ENCODE measurements at regions not wholly inside any gene's neighbourhood (a gene's known extent, or its start where the extent isn't known, plus 50 kb on each side); places are given as distances from the start of the nearest gene placed in this dataset.
A peak's percentile ranks its signal among the peaks of the same experiment; 100 is the strongest.

DNA sequence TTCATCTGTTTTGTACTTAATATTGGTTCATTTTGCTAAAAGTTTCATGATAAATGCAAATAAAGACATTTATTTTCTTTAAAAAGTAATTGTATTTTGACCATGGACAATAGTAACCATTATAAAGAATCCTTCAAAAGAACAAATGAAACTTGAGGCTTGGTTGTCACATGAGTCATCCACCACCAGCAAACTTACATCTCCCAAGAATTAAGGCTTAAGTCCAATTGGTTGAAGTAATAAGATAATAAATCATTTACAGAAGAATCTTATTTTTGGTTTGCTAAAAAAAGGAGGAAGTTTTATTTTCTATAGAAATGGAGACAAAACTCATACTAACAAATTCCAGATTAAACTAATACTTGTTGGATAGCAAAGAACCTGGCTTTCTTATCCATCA, 84.8 kb upstream of the KITLG start:
- H3K4me3 ChIP-seq (ENCODE audit: low read depth in 2 of 2, low read length in 1 of 2) = no peak overlapping the region
- no peak overlapping the region for H3K9ac ChIP-seq
- no peaks in the 10 kb centered on the region for H3K36me3 ChIP-seq (replicated peaks in 1 of 2; ENCODE audit: control insufficient read depth in 1 of 2, insufficient read depth in 2 of 2, low read length in 1 of 2)
- H2AFZ ChIP-seq (ENCODE audit: low read depth) = peak overlapping the region; percentile 33; the same call in 1 of the 2 replicates
- peaks cover 0 to 15% of the 10 kb centered on the region in 2 experiments; a peak in 1 of 4 replicates for H3K4me1 ChIP-seq (ENCODE audit: control insufficient read depth in 1 of 2, insufficient read depth in 2 of 2, low read depth in 1 of 2, low read length in 1 of 2)
- no peaks in the 10 kb centered on the region for H3K27me3 ChIP-seq (ENCODE audit: insufficient read depth)
- no peaks in the 10 kb centered on the region for H3K9me2 ChIP-seq
- ChIA-PET POLR2A (no interaction called here), CTCF (no interaction called here)
- H3F3A ChIP-seq (replicated peaks; ENCODE audit: insufficient read depth) = peaks cover 9% of the 10 kb centered on the region
- no peak overlapping the region for H3K4me2 ChIP-seq
- no peak for TF ChIP-seq ELF1 (IDR thresholded peaks at IDR 0.05)
- no peak for TF ChIP-seq CTCF (IDR thresholded peaks at IDR 0.05)
- no peak for TF ChIP-seq SIN3A (IDR thresholded peaks at IDR 0.05; ENCODE audit: borderline replicate concordance, low read depth, low read length)
- no peak for TF ChIP-seq GATA2 (CRISPR knock-in tag; IDR thresholded peaks at IDR 0.05)
- peak; percentile 7; the same call in 1 of the 2 replicates for TF ChIP-seq FOSL2 (IDR thresholded peaks at IDR 0.05; ENCODE audit: borderline replicate concordance, low read depth)
- TF ChIP-seq FOXJ3 (CRISPR knock-in tag; IDR thresholded peaks at IDR 0.05) = no peak
- TF ChIP-seq EP300 (IDR thresholded peaks at IDR 0.05; ENCODE audit: borderline replicate concordance in 1 of 2, low read depth in 1 of 2, low read length in 1 of 2) = no peak
- TF ChIP-seq, protein P1, sequence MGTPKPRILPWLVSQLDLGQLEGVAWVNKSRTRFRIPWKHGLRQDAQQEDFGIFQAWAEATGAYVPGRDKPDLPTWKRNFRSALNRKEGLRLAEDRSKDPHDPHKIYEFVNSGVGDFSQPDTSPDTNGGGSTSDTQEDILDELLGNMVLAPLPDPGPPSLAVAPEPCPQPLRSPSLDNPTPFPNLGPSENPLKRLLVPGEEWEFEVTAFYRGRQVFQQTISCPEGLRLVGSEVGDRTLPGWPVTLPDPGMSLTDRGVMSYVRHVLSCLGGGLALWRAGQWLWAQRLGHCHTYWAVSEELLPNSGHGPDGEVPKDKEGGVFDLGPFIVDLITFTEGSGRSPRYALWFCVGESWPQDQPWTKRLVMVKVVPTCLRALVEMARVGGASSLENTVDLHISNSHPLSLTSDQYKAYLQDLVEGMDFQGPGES (IDR thresholded peaks at IDR 0.05; ENCODE audit: low read depth, low read length) = no peak
- no peak for DNase-seq
- no peaks in the 10 kb centered on the region for H3K9me3 ChIP-seq
- no peaks in the 10 kb centered on the region for H3K79me2 ChIP-seq (ENCODE audit: insufficient read depth)
- no peaks in the 10 kb centered on the region for H4K20me1 ChIP-seq (ENCODE audit: insufficient read depth)
- no peak overlapping the region for H3K27ac ChIP-seq (ENCODE audit: low read depth in 2 of 2, low read length in 1 of 2)

GRCh38 chr12:88662961-88663360, 82.7 kb upstream of the KITLG start:
- DNase-seq = no peak
- Histone ChIP-seq H3K36me3 (replicated peaks in 1 of 2; ENCODE audit: control insufficient read depth in 1 of 2, insufficient read depth in 2 of 2, low read length in 1 of 2) (no peaks in the 10 kb centered on the region), H3K79me2 (ENCODE audit: insufficient read depth) (no peaks in the 10 kb centered on the region), H3F3A (replicated peaks; ENCODE audit: insufficient read depth) (peaks cover 9% of the 10 kb centered on the region), H3K4me3 (ENCODE audit: low read depth in 2 of 2, low read length in 1 of 2) (no peak overlapping the region), H3K9me3 (no peaks in the 10 kb centered on the region), H3K27ac (ENCODE audit: low read depth in 2 of 2, low read length in 1 of 2) (no peak overlapping the region), H3K9me2 (no peaks in the 10 kb centered on the region), H3K4me2 (no peak overlapping the region), H4K20me1 (ENCODE audit: insufficient read depth) (no peaks in the 10 kb centered on the region), H2AFZ (ENCODE audit: low read depth) (no peak overlapping the region), H3K9ac (no peak overlapping the region), H3K4me1 (ENCODE audit: control insufficient read depth in 1 of 2, insufficient read depth in 2 of 2, low read depth in 1 of 2, low read length in 1 of 2) (peaks cover 0 to 15% of the 10 kb centered on the region in 2 experiments; a peak in 1 of 4 replicates), H3K27me3 (ENCODE audit: insufficient read depth) (no peaks in the 10 kb centered on the region)
- 100% methylated on average over 1 of the region's 1 CpG for WGBS (ENCODE audit: low lambda C conversion rate)
- ChIA-PET POLR2A (no interaction called here), CTCF (no interaction called here)
- no peak for TF ChIP-seq USF2 (IDR thresholded peaks at IDR 0.05; ENCODE audit: borderline replicate concordance, low read depth, low read length)
- TF ChIP-seq ELF1 (IDR thresholded peaks at IDR 0.05) = no peak
- TF ChIP-seq FOXJ3 (CRISPR knock-in tag; IDR thresholded peaks at IDR 0.05) = no peak
- TF ChIP-seq SIN3A (IDR thresholded peaks at IDR 0.05; ENCODE audit: borderline replicate concordance, low read depth, low read length) = no peak
- no peak for TF ChIP-seq NRF1 (IDR thresholded peaks at IDR 0.05; ENCODE audit: low read depth, low read length)
- no peak for TF ChIP-seq POLR2AphosphoS5 (IDR thresholded peaks at IDR 0.05; ENCODE audit: low read depth, low read length)
- TF ChIP-seq, protein P2, sequence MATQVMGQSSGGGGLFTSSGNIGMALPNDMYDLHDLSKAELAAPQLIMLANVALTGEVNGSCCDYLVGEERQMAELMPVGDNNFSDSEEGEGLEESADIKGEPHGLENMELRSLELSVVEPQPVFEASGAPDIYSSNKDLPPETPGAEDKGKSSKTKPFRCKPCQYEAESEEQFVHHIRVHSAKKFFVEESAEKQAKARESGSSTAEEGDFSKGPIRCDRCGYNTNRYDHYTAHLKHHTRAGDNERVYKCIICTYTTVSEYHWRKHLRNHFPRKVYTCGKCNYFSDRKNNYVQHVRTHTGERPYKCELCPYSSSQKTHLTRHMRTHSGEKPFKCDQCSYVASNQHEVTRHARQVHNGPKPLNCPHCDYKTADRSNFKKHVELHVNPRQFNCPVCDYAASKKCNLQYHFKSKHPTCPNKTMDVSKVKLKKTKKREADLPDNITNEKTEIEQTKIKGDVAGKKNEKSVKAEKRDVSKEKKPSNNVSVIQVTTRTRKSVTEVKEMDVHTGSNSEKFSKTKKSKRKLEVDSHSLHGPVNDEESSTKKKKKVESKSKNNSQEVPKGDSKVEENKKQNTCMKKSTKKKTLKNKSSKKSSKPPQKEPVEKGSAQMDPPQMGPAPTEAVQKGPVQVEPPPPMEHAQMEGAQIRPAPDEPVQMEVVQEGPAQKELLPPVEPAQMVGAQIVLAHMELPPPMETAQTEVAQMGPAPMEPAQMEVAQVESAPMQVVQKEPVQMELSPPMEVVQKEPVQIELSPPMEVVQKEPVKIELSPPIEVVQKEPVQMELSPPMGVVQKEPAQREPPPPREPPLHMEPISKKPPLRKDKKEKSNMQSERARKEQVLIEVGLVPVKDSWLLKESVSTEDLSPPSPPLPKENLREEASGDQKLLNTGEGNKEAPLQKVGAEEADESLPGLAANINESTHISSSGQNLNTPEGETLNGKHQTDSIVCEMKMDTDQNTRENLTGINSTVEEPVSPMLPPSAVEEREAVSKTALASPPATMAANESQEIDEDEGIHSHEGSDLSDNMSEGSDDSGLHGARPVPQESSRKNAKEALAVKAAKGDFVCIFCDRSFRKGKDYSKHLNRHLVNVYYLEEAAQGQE (IDR thresholded peaks at IDR 0.05; ENCODE audit: low read depth, low read length) = no peak
- no peak for TF ChIP-seq ZBTB33 (IDR thresholded peaks at IDR 0.05; ENCODE audit: borderline replicate concordance, low read depth)
- TF ChIP-seq NFIC (IDR thresholded peaks at IDR 0.05; ENCODE audit: borderline replicate concordance) = no peak
- TF ChIP-seq USF1 (IDR thresholded peaks at IDR 0.05; ENCODE audit: borderline replicate concordance, low read depth) = no peak
- TF ChIP-seq TCF12 (IDR thresholded peaks at IDR 0.05) = no peak
- TF ChIP-seq JUND (IDR thresholded peaks at IDR 0.05) = no peak
